Fibroblast of lung (primary cell): ENCODE measurements at regions not wholly inside any gene's neighbourhood (a gene's known extent, or its start where the extent isn't known, plus 50 kb on each side); places are given as distances from the start of the nearest gene placed in this dataset.

Source experiments
- DNase-seq, 2 donors: peaks; one replicate each; pipeline versions ENCODE4 v3.0.0 to v3.0.0-alpha.2; 2010; ENCODE audit warnings: low read depth in 2 of 2
- H2AFZ ChIP-seq: 2 replicates; pipeline ENCODE4 v1.5.1; 2012; ENCODE audit warnings: low read length, control low read depth, inconsistent platforms
- H3K27ac ChIP-seq: 2 replicates; pipeline ENCODE4 v1.5.1; 2011; ENCODE audit warnings: low read length, control low read depth; ENCODE audit not compliant: insufficient read depth
- H3K27me3 ChIP-seq: 2 replicates; pipeline ENCODE4 v1.5.1; 2011; ENCODE audit warnings: mild to moderate bottlenecking, low read length; ENCODE audit not compliant: control insufficient read depth, insufficient read depth
- H3K36me3 ChIP-seq: 2 replicates; pipeline ENCODE4 v1.5.1; 2011; ENCODE audit warnings: low read length; ENCODE audit not compliant: control insufficient read depth, insufficient read depth
- H3K4me1 ChIP-seq: 2 replicates; pipeline ENCODE4 v1.5.1; 2011; ENCODE audit warnings: low read length; ENCODE audit not compliant: control insufficient read depth, insufficient read depth; ENCODE audit errors: extremely low read depth
- H3K4me2 ChIP-seq: 2 replicates; pipeline ENCODE4 v1.5.1; 2011; ENCODE audit warnings: low read length, control low read depth; ENCODE audit not compliant: insufficient read depth; ENCODE audit errors: extremely low read depth
- H3K4me3 ChIP-seq, 4 experiments: fragments of 200-600 bp in 1 of 4; sonication (generic) in 1 of 4; replicated peaks in 1 of 4; 2 replicates each; pipeline ENCODE4 v1.5.1; 2011 to 2016; ENCODE audit warnings: low read length in 4 of 4, low read depth in 3 of 4, mild to moderate bottlenecking in 3 of 4, control low read depth in 2 of 4, inconsistent platforms in 1 of 4, mixed read lengths in 1 of 4; ENCODE audit not compliant: insufficient read depth in 1 of 4; ENCODE audit errors: control extremely low read depth in 1 of 4
- H3K79me2 ChIP-seq: 2 replicates; pipeline ENCODE4 v1.5.1; 2012; ENCODE audit warnings: mild to moderate bottlenecking, low read length, inconsistent platforms; ENCODE audit not compliant: control insufficient read depth, insufficient read depth
- H3K9ac ChIP-seq: 2 replicates; pipeline ENCODE4 v1.5.1; 2011; ENCODE audit warnings: mild to moderate bottlenecking, low read length, control low read depth; ENCODE audit not compliant: insufficient read depth
- H3K9me3 ChIP-seq: 2 replicates; pipeline ENCODE4 v1.5.1; 2012; ENCODE audit warnings: low read depth, low read length; ENCODE audit not compliant: control insufficient read depth, insufficient read depth
- H4K20me1 ChIP-seq: 2 replicates; pipeline ENCODE4 v1.5.1; 2011; ENCODE audit warnings: low read length; ENCODE audit not compliant: control insufficient read depth, insufficient read depth; ENCODE audit errors: extremely low read depth
- EZH2 ChIP-seq: IDR thresholded peaks from 2 replicates; pipeline ENCODE4 v1.5.1; 2012; ENCODE audit warnings: low read length, control low read depth, mild to moderate bottlenecking; ENCODE audit errors: missing control alignments
- TF ChIP-seq, protein P1 (sequence below), 2 donors: IDR thresholded peaks in 1 of 2; conservative IDR thresholded peaks in 1 of 2; 1 replicate in 1 of 2; 2 replicates in 1 of 2; pipeline ENCODE4 v1.5.1; 2011 to 2012; ENCODE audit warnings: low read length in 2 of 2, control low read depth in 1 of 2, inconsistent platforms in 1 of 2, low read depth in 1 of 2, mild to moderate bottlenecking in 1 of 2

DNA sequence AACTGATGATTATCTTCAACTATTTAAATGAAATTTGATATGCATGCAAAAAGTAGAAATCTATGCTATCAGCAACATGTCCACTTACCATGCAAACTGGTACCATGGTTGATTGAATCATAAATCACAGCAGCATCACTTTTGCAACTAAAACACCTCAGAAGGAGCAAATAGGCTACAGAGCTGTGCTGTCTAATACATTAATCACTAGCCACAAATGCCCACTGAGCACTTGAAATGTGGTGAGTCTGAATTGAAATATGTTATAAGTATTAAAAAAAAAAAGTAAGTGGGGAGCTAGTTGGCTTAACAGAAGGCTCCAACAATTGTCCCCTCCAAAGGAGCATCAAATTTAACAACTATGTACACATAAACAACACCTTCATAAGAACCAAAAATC, 112.5 kb downstream of the FAM114A2 start:
- no peaks in the 10 kb centered on the region for H3K27me3 ChIP-seq
- peak in 1 of 2 donors; percentile 35 for DNase-seq
- no peak for TF ChIP-seq EZH2
- TF ChIP-seq, protein P1, sequence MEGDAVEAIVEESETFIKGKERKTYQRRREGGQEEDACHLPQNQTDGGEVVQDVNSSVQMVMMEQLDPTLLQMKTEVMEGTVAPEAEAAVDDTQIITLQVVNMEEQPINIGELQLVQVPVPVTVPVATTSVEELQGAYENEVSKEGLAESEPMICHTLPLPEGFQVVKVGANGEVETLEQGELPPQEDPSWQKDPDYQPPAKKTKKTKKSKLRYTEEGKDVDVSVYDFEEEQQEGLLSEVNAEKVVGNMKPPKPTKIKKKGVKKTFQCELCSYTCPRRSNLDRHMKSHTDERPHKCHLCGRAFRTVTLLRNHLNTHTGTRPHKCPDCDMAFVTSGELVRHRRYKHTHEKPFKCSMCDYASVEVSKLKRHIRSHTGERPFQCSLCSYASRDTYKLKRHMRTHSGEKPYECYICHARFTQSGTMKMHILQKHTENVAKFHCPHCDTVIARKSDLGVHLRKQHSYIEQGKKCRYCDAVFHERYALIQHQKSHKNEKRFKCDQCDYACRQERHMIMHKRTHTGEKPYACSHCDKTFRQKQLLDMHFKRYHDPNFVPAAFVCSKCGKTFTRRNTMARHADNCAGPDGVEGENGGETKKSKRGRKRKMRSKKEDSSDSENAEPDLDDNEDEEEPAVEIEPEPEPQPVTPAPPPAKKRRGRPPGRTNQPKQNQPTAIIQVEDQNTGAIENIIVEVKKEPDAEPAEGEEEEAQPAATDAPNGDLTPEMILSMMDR (conservative IDR thresholded peaks at IDR 0.05 in 1 of 2, IDR thresholded peaks at IDR 0.05 in 1 of 2; ENCODE audit: low read depth in 1 of 2, low read length in 2 of 2) = no peak
- no peak overlapping the region for H2AFZ ChIP-seq
- H3K79me2 ChIP-seq = no peaks in the 10 kb centered on the region
- H3K27ac ChIP-seq = no peak overlapping the region
- H3K4me1 ChIP-seq = no peaks in the 10 kb centered on the region
- H3K4me3 ChIP-seq = no peak overlapping the region
- no peak overlapping the region for H3K9ac ChIP-seq
- no peak overlapping the region for H3K4me2 ChIP-seq
- H4K20me1 ChIP-seq = no peaks in the 10 kb centered on the region
- no peaks in the 10 kb centered on the region for H3K9me3 ChIP-seq
- H3K36me3 ChIP-seq = no peaks in the 10 kb centered on the region

DNA sequence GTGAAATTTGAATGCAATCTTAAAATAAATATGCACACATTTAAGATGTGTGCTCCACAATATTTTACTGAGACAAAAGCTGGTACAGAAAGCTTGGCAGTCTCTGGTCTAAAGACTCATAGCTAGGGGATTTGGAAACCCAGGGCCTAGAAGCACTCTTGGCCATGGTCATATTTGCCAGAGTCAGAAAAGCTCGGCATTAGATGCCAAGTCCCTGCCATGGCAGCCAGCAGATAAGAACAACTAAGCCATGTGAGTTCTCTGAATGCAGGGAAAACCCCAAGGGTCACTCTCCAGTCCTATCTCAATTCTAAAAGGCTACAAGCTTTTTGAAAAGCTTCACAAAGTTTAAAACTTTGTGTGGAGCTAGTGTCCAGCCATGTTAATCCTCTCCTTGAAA, 119.5 kb downstream of the FAM114A2 start:
- Histone ChIP-seq H3K4me3 (no peak overlapping the region), H3K4me2 (no peak overlapping the region), H3K9ac (no peak overlapping the region), H3K27ac (no peak overlapping the region), H3K4me1 (no peaks in the 10 kb centered on the region), H3K9me3 (no peaks in the 10 kb centered on the region), H3K27me3 (no peaks in the 10 kb centered on the region), H2AFZ (no peak overlapping the region), H3K36me3 (no peaks in the 10 kb centered on the region), H3K79me2 (no peaks in the 10 kb centered on the region), H4K20me1 (no peaks in the 10 kb centered on the region)
- TF ChIP-seq, protein P1 (conservative IDR thresholded peaks at IDR 0.05 in 1 of 2, IDR thresholded peaks at IDR 0.05 in 1 of 2; ENCODE audit: low read depth in 1 of 2, low read length in 2 of 2) = no peak
- DNase-seq = no peak

DNA sequence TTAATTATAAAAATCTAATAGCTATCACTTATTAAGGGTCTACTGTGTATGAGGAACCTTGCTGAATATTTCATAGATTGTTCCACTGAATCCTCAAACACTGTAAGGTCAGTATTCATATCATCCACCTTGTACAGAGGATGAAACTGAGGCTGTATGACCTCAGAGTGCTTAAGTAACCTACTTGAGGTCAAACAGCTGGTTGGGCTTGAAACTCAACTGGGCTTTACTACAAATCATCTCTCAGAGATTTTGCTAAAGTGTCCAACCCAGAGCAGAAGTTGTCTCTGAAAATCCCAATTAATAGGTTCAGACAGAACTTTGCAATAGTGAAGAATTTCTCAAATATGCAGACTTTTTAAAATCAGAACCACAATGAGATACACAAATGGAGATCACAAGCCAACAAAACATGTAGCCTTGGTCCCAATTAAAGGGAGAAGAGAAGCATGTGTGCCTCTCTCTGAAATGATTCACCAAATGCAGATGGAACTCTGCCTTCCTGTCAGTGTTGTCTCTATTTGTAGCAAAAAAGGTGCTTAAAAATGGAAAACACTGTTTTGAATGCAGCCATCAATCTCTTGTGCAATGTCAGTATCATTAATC, 131.4 kb downstream of the FAM114A2 start:
- H3K4me3 ChIP-seq = no peak overlapping the region
- no peaks in the 10 kb centered on the region for H3K79me2 ChIP-seq
- no peak overlapping the region for H3K9ac ChIP-seq
- DNase-seq = no peak
- no peaks in the 10 kb centered on the region for H3K9me3 ChIP-seq
- H3K27ac ChIP-seq = no peak overlapping the region
- H3K27me3 ChIP-seq = no peaks in the 10 kb centered on the region
- H3K4me1 ChIP-seq = no peaks in the 10 kb centered on the region
- no peak overlapping the region for H2AFZ ChIP-seq
- H3K36me3 ChIP-seq = no peaks in the 10 kb centered on the region
- H3K4me2 ChIP-seq = no peak overlapping the region
- TF ChIP-seq, protein P1 (conservative IDR thresholded peaks at IDR 0.05 in 1 of 2, IDR thresholded peaks at IDR 0.05 in 1 of 2; ENCODE audit: low read depth in 1 of 2, low read length in 2 of 2) = no peak
- no peak for TF ChIP-seq EZH2
- H4K20me1 ChIP-seq = no peaks in the 10 kb centered on the region
